Vagina (tissue), 2 donors: ENCODE measurements at regions not wholly inside any gene's neighbourhood (a gene's known extent, or its start where the extent isn't known, plus 50 kb on each side); places are given as distances from the start of the nearest gene placed in this dataset.

Experiments used
- CTCF ChIP-seq, 3 experiments: fragments of 450-650 bp in 2 of 3; fragments of 200-600 bp in 1 of 3; sonication (generic) in 1 of 3; IDR thresholded peaks; one replicate each; pipeline ENCODE4 v1.5.1; 2017 to 2019; ENCODE audit warnings: antibody characterized with exemption in 3 of 3, mild to moderate bottlenecking in 2 of 3, moderate library complexity in 2 of 3
- POLR2A ChIP-seq, 2 donors: fragments of 450-650 bp; IDR thresholded peaks; one replicate each; pipeline ENCODE4 v1.6.1; 2017; ENCODE audit warnings: antibody characterized with exemption in 2 of 2, mild to moderate bottlenecking in 2 of 2, moderate library complexity in 2 of 2
- POLR2AphosphoS5 ChIP-seq, 2 donors: sonication (generic); formaldehyde crosslinking; IDR thresholded peaks; one replicate each; pipeline ENCODE4 v1.9.0; 2017; ENCODE audit warnings: antibody characterized with exemption in 2 of 2, mild to moderate bottlenecking in 2 of 2, low read depth in 1 of 2; ENCODE audit not compliant: insufficient read depth in 1 of 2

GRCh38 chr15:46892621-46893160 is 824.6 kb upstream of the SEMA6D start:
- TF ChIP-seq CTCF (IDR thresholded peaks at IDR 0.05) (no peak), POLR2A (IDR thresholded peaks at IDR 0.05) (no peak), POLR2AphosphoS5 (IDR thresholded peaks at IDR 0.05; ENCODE audit: insufficient read depth in 1 of 2, low read depth in 1 of 2) (no peak)
